ENCODE measurements at regions not wholly inside any gene's neighbourhood (a gene's known extent, or its start where the extent isn't known, plus 50 kb on each side); places are given as distances from the start of the nearest gene placed in this dataset.

DNA sequence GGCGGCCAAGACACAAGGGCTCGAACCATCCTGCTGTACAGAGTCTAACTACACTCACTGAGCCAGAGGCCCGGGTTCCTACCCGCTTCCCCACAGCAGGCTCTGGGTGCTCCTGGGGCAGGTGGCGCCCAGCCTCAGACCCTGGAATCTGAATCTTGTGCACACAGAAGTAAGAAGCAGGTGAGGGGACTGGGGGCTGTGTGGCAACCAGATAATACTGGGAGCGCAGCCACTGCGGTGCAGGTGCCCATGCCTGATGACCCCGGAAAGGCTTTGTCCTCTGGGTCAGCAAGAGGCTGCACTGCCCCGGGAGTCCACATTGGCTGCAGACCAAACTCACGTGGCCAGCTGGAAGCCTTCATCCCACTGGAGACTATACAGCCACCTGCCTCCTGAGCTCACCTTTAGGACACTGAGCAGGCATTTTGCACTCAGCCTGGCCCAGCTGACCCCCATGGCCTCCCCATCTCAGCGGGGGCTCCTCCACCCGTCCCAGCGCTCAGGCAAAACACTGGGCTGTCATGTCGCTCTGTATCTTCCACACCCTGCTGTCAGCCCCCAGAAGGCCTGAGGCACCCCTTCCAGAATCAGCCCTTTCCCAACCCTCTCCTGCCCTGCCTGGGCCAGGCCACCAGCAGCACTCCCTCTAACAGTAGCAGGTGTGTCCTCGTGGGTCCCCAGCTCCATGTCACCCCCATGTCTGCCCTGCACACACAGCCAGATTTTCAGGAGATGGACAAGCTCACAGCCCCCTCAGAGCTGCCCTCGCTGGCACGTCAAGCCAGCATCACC, 101.0 kb upstream of the IQSEC1 start:
- H3K4me3 ChIP-seq (ENCODE audit: low read length in 3 of 3), result no peak overlapping the region
- DNase-seq (peak in 1 of 5 donors; percentile 70), FAIRE-seq (no peak)
- H3K9ac ChIP-seq (ENCODE audit: low read length in 3 of 3), result no peak overlapping the region
- intact Hi-C loops (cut with DNase I), result no loop called here
- no peaks in the 10 kb centered on the region for H3K4me1 ChIP-seq (ENCODE audit: control insufficient read depth in 2 of 3, insufficient read depth in 2 of 3, low read depth in 1 of 3, low read length in 3 of 3)
- peaks cover 0 to 7% (median 4%) of the 10 kb centered on the region in 3 donors for H3K9me3 ChIP-seq (ENCODE audit: control insufficient read depth in 2 of 3, insufficient read depth in 1 of 3, low read length in 3 of 3)
- H3K27me3 ChIP-seq (ENCODE audit: control insufficient read depth, insufficient read depth, low read length), result no peaks in the 10 kb centered on the region
- TF ChIP-seq, protein P1, sequence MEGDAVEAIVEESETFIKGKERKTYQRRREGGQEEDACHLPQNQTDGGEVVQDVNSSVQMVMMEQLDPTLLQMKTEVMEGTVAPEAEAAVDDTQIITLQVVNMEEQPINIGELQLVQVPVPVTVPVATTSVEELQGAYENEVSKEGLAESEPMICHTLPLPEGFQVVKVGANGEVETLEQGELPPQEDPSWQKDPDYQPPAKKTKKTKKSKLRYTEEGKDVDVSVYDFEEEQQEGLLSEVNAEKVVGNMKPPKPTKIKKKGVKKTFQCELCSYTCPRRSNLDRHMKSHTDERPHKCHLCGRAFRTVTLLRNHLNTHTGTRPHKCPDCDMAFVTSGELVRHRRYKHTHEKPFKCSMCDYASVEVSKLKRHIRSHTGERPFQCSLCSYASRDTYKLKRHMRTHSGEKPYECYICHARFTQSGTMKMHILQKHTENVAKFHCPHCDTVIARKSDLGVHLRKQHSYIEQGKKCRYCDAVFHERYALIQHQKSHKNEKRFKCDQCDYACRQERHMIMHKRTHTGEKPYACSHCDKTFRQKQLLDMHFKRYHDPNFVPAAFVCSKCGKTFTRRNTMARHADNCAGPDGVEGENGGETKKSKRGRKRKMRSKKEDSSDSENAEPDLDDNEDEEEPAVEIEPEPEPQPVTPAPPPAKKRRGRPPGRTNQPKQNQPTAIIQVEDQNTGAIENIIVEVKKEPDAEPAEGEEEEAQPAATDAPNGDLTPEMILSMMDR (IDR thresholded peaks at IDR 0.05; ENCODE audit: borderline replicate concordance, extremely low read depth, insufficient read depth), result no peak
- no peaks in the 10 kb centered on the region for H3K36me3 ChIP-seq (ENCODE audit: control insufficient read depth in 2 of 3, insufficient read depth in 3 of 3, low read length in 3 of 3)
- H3K27ac ChIP-seq (ENCODE audit: low read depth in 2 of 2, low read length in 2 of 2), result no peak overlapping the region

DNA sequence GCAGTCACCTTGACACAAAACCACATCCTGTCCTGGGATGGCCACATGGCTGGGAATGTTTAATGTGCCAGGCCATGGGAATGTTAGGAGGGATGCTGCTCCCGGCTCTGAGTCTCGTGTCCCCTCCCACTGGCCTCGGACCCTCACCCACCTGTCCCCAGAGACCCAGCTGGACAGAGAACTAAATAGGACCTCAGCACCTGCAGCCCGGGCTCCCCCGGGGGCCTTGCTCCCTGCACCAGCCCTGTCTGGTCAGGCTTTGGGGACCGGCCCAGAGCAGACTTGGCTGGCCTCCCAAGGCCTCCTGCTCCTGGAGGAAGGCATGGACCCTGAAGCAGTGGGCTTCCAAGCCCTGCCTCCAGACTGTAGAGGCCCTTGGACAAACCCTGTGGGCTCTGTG, 100.0 kb upstream of the IQSEC1 start:
- no peak overlapping the region for H3K9ac ChIP-seq (ENCODE audit: low read length in 3 of 3)
- H3K4me3 ChIP-seq (ENCODE audit: low read length in 3 of 3), result no peak overlapping the region
- DNase-seq (peak in 1 of 5 donors; percentile 66), FAIRE-seq (no peak)
- H3K4me1 ChIP-seq (ENCODE audit: control insufficient read depth in 2 of 3, insufficient read depth in 2 of 3, low read depth in 1 of 3, low read length in 3 of 3), result no peaks in the 10 kb centered on the region
- H3K27me3 ChIP-seq (ENCODE audit: control insufficient read depth, insufficient read depth, low read length), result no peaks in the 10 kb centered on the region
- no peaks in the 10 kb centered on the region for H3K9me3 ChIP-seq (ENCODE audit: control insufficient read depth in 2 of 3, insufficient read depth in 1 of 3, low read length in 3 of 3)
- H3K27ac ChIP-seq (ENCODE audit: low read depth in 2 of 2, low read length in 2 of 2), result no peak overlapping the region
- intact Hi-C loops (cut with DNase I), result no loop called here
- TF ChIP-seq, protein P1 (IDR thresholded peaks at IDR 0.05; ENCODE audit: borderline replicate concordance, extremely low read depth, insufficient read depth), result no peak
- H3K36me3 ChIP-seq (ENCODE audit: control insufficient read depth in 2 of 3, insufficient read depth in 3 of 3, low read length in 3 of 3), result no peaks in the 10 kb centered on the region

DNA sequence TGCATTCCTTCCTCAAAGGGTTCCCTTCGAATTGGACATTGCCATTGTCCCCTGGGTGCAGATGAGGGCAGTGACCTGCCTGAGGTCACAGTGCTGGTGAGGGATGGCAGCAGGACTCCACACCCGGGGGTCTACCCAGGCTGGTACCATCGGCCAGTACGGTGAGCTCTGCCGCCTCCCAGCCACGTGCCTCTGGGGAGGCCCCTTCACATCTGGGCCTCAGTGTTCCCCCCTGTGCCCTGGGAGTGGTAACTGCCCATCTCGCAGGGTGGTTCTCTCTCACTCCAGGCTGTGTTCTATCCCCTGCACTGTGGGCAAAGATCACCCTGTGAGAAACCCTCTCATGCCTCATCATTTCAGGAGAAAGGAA, 99.4 kb upstream of the IQSEC1 start:
- no peak overlapping the region for H3K9ac ChIP-seq (ENCODE audit: low read length in 3 of 3)
- no peaks in the 10 kb centered on the region for H3K4me1 ChIP-seq (ENCODE audit: control insufficient read depth in 2 of 3, insufficient read depth in 2 of 3, low read depth in 1 of 3, low read length in 3 of 3)
- no peak overlapping the region for H3K4me3 ChIP-seq (ENCODE audit: low read length in 3 of 3)
- no peak for DNase-seq
- TF ChIP-seq, protein P1 (IDR thresholded peaks at IDR 0.05; ENCODE audit: borderline replicate concordance, extremely low read depth, insufficient read depth), result no peak
- no peaks in the 10 kb centered on the region for H3K36me3 ChIP-seq (ENCODE audit: control insufficient read depth in 2 of 3, insufficient read depth in 3 of 3, low read length in 3 of 3)
- FAIRE-seq, result no peak
- intact Hi-C loops (cut with DNase I), result no loop called here
- H3K27ac ChIP-seq (ENCODE audit: low read depth in 2 of 2, low read length in 2 of 2), result no peak overlapping the region
- H3K9me3 ChIP-seq (ENCODE audit: control insufficient read depth in 2 of 3, insufficient read depth in 1 of 3, low read length in 3 of 3), result no peaks in the 10 kb centered on the region
- no peaks in the 10 kb centered on the region for H3K27me3 ChIP-seq (ENCODE audit: control insufficient read depth, insufficient read depth, low read length)
